ENCODE measurements at regions not wholly inside any gene's neighbourhood (a gene's known extent, or its start where the extent isn't known, plus 50 kb on each side); places are given as distances from the start of the nearest gene placed in this dataset.

DNA sequence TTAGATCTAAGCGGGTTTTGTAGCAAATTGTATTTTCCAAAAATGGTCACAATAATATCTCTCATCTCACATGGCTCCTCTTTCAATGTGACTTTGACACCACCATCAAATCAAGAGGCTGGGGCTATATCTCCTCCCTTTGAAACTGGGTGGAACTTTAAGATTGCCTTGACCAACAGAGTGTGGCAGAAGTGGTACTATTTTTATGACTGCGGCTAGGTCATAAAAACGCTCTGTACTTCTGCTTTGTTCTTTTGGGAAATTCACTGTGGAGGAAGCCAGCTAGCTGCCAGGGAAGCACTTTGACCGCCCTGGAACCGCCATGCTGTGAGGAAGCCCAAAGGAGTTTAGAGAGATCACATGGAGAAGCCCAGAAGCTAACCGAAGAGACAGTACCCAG, 50.7 kb upstream of the ACOT11 start:
- DNase-seq = no peak

DNA sequence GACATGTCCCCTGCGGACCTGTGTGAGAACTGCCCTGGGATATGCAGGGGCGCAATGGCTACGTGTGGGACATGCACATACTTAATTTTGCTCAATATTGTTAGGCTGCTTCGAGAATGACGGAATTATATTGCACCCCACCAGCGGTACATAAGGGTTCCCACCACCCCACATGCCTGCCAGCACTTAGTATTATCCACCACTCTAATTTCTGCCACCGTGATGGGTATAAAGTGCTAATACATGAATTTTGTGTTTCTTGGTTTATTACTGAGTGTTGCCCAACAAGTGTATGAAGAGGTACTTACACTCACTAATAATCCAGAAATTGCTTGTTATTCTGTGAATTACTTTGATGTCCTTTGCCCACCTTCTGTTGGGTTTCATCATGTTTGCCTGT, 52.1 kb upstream of the ACOT11 start:
- no peak for DNase-seq

DNA sequence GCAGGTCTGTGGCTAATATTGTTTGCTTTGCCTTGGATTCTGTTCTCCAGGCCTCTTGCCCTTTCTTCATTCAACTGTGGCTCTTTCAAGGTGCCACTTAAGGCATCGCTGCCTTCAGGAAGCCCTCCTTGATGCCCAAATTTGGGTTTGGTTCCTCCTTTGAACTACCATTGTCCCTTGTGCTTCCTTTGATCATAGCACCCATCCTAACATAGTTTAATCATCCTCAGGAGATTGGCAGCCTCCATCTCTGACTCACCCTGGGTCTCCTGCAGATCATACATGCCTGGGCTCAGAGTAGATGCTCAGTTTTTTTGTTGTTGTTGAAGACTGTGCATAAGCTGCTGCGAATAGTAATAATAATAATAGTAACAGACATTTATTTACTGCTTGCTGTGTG, 54.4 kb upstream of the ACOT11 start:
- no peak for DNase-seq

DNA sequence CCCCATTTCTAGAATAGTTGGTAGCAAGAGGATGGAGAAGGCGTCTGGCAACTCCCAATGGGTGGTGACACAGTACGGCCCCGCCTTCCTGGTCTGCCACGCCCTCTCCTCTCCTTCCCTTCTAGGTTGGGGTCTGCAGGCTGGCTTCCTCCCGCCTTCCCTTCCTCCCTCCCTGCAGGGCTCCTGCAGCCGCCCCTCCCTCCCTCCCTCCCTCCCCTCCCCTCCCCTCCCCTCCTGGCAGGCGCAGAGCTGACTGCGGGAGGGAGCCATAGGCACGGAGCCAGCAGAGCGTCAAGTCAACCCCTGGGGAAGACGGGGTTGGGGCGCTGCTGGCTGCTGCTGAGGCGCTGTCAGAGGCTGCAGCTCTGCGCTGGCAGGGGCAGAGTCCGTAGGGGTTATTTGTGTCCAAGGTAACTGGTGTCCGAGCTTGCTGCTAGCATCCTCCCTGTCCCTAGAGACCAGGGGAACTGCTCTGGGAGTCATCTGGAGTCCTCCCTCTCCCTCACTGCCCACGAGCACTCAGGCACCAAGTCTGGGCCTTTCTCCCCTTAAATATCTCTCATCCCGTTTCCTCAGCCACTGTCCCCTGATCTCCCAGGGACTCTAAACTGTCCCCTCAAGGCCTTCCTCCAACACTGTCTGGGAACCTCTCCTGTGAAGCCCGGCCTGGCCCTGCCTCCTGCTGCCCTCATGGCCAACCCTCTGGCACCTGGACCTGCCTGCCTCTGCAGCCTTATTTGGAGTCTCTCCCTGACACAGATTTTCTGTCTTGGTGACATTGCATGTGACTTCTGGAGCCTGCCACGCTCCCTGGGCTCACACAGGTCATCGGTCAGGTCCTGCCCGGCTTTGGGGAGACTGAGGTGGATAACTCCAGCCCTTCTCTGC, 57.4 kb upstream of the ACOT11 start:
- DNase-seq = peak; percentile 87

DNA sequence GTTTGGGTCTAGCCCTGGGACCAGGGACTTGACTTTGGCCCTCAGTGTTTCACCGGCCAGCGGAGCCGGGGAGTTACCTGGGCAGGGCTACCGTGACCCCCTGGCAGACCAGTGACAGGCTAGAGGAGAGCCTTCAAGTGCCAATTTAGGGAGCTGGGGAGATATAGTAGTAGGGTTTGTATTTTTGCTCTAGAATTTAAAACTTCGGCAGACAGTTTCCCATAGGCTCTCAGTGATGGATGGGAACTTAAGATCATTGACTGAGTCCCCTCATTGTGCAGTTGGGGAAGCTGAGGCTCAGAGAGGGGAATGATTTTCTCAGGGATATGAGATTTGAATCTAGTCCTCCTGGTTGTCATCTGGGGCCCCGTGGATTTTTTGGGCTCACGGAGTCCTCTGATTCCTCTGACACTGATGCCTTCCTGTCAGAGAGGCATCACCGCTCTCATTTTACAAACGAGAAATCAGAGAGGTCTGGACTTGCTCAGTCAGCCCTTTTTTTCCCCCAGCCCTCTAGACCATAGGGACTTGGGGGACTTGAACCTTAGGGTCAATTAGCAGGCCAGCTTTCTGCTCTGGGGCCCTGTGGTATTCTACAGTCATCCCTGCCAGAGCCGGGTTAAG, 58.3 kb upstream of the ACOT11 start:
- peak; percentile 59 for DNase-seq

DNA sequence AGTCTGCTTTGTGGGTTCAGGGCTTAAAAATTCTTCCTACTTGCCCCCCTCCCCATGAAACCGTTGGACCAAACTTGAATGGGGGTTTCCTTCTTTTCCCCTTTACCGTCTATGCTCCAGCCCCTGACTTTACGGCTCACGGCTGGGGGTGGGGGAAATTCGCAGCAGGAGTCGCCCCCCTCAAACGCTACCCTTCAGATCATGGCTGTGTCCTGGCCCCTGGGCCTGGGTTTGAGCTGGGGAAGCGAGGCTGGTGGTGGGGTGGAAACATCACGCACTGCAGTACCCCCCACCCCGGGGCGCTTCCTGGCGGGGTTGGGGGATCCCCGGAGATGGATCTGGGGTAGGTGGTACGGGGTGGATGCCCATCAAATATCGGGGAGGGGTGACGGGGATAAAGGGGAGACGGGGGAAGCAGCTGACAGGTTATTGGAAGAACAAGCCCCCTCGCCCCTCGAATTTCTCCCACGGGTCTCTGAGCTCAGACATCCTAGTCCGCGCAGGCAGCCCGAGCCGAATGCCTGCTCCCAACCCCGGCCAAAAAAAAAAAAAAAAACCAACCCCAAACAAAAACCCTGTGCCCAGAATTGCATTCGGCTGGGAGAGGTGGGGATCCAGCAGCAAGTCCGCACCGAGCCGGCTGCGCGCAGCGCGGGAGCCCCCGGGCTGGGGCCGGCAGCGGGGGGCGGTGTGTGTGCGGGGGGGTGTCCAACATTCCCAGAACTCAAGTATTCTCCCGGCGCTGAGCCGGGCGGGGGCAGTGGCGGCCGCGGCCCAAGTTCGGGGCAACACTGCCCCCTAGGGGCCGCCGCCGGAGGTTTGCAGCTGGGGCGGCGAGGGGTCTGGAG, 59.0 kb upstream of the ACOT11 start:
- peak; percentile 90 for DNase-seq

DNA sequence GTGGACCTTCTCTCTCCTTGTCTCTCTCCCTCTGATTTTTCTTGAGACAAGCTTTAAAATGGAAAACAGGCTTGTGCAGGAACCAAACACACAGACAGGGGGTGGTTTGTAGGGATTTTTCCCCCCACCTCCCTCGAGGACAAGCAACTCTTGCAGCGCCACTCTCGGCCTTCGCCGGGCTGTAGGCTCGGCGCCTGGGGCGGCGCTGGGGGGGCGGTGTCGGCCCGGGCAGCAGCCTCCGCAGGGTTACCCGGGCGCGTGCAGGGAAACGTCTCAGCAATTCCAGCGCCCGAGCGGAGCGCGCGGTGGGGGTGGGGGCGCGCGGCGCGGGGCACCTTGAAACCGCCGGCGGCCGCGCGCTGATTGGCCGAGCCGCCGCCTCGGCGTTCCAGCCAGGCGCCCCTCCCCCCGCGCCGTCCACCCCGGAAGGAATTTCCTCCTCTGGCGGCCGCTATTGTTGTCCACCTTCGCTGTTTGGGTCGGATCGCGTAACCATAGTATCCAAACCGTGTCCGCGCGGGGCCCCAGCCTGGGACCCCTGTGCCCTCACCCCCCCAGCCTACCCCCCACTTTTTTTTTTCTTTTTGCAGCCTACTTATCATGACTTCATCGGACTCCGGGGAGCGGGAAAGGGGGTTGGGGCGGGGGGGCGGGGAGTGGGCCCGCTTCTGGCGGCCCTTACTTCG, 59.8 kb upstream of the ACOT11 start:
- peak; percentile 95 for DNase-seq

DNA sequence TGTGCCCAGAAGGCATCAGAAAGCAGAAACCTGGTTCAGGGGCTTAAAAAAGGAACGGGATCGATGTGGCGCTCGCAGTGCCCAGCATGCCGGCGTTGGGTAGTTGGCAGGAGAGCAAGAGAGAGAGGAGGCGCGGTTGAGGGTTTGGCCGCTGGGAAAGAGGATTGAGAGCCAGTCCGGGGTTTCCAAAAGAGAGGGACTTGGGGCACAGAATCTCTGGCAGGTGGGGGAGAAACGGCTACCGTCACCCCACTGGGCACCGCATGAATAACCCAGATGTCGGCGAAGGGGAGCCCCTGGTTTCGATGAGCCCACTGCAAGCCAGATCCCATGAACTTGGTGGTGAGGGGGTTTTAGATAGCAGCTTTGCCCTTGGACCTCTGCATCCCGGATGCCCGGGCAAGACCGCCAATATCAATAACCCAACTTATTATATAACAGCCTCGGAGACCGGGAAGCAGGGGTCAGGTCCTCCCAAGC, 60.4 kb upstream of the ACOT11 start:
- DNase-seq = no peak

DNA sequence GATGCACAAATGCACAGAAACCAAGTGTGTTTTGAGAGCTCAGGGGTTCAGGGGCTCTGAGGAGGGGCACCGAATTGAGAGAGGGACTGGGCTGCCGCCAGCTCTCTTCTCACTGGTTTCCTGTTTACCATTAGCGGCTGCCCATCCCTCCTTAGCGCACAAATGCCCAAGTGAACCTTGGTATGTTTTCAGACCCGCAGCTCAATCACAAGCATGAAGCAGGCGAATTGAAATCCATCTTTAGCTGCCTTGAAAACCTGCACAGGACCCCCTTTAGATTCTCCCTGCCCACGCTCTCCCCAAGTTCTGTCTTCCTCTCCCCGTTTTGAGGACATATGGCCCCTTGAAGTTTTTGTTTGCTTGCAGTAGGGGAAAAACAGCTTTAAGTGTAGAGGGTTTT, 61.1 kb upstream of the ACOT11 start:
- DNase-seq = peak; percentile 26

DNA sequence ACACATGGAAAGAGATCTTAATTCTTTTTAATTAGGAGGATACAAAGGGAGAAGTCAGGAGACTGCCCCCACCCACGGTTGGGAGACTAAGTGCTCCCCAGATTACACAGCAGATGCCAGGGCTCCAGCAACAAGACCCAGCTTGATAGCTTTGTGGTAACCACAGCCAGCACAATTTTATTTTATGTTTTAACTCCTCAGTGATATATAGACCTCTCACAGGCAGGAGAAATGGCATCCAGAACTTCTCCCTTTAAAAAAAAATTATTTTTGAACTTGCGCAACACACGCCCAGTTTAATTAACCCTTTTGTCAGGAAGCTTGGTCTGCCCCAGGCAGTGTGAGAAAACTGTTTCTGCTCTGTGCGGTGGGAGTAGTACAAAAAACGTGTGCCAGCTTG, 62.6 kb upstream of the ACOT11 start:
- peak; percentile 40 for DNase-seq

DNA sequence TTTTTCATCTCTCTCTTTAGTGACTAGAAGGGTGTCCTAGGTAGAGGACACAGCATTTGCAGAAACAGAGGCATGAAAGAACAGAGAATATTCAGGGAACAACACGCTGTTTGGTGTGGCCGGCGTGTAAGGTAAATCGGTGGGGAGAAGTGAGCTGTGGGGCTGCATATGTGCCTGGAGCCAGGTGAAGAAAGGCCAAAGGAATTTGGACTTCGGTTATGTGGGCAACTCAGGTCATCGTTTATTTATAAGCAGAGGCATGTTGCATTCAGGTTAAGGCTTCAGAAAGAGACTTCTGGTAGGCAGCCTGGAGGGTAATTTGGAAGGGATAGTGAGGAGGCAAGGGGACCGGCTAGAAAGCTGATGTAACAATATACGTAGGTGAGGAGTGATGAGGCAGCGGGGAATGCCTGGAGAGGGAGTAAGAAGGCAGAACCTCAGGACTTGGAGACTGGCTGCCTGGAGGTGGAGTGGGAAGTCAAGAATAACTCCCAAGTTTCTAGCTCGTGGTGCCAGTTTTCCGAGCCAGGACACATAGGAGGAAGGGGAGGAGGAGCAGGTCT, 64.1 kb upstream of the ACOT11 start:
- no peak for DNase-seq

DNA sequence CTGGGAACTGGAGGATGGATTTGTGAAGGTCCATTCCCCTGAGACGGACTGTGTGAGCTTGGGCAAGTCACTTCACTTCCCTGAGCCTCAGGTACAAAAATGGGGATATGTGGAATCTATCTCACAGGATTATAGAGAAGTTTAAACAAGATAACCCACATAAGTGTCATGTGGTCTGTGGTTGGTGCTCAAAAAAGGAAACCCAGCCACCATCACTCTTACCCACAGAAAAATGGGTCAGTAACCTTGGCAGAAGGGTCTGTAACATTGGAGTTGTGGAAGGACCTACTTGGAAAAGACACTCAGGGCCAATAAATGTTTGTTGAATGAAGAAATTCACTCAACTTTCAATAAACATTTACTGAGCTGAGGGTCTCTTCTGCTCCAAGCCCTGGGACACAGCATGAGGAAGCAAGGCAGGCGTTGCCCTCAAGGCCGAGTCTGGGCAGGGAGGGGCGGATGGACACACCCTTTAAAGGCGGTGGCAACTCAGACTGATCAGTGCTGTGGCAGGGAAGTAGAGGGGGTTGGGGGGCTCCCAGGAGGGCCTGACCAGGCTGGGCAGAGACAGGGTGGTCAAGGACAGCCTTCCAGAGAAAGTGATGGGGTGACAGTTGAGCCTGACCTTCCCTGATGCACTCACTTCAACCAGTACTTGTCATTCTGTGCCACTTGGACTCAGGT, 66.7 kb upstream of the ACOT11 start:
- DNase-seq = no peak

DNA sequence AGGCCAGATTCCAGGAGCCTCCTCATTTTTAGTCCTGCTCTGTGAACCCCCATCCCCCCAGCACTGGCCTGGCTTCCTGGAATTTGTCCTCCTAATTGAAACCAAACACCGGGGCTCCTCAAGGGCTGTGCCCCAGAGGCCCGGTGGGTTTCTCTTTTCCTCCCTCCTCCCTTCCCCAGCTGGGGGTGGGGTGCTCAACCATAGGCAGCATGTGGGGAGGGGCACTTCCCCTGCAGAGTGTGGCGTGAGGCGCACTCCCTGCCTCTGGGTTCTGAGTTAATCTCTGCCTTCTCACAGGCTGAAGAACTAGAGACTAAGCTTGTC, 67.5 kb upstream of the ACOT11 start:
- peak; percentile 59 for DNase-seq

DNA sequence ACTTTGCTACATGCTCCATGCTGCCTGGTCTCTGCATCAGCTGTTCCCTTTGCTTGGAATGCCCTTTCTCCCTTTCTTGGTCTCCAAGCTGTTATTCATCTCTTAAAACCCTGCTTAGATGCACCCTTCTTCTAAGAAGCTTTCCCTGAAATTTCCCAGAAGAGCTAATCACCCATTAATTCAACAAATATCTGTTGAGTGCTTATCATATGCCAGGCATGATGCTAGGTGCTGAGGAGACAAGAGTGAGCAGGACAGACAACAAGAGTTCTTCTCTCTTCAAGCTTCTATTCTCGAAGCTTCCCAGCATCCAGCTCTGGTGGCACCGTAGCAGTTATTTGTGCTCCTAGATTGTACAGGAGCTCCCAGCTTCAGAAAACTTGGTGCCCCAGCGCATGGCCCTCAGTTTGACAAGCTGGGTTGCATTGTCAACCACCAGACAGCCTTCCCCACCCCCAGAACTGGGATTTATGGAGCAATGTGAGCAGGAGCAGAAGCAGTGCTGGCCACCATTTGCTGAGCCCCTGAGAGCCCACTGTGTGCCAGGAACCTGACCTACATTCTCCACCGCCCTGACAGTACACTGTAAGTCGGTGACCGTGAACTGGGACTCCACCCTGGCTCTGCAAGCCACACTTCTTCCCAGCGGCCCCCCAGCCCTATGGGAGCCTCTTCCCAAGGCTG, 68.0 kb upstream of the ACOT11 start:
- DNase-seq = no peak

DNA sequence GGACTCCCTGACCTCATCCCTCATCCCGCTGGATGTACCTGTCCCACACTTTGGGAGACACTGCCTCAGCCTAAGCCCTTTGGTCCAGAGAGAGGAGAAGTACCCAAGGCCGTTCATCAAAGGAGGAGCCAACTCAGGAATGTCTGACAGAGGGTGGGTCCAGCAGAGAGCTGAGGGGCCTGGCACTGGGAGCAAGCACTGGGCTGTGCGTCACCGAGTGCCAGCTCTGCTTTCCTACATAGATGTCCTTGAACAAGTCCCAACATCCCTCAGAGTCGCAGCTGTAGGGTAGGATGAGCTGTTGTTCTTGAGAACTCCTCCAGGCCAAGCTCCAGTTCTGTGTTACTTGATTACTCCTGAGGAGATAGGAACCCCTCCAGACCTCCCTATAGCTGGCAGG, 68.8 kb upstream of the ACOT11 start:
- DNase-seq = no peak

DNA sequence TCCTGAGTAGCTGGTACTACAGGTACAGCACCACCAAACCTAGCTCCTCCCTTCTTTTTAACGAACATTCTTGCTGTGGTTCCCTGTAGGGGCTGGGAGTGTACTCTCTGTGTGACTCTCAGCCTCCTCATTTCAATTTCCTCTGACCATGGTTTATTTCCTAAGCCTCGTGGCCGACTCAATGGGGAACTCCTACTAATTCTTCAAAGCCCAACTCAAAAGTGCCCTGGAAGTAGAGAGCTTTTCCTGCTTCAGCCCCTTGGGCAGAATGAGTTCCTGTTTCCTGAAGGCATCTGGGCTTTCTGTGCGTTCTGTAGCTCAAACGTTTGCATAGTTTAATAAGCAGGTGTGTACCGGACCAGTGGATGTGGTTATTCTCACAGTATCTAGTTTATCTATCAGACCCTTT, 70.9 kb upstream of the ACOT11 start:
- DNase-seq = no peak

DNA sequence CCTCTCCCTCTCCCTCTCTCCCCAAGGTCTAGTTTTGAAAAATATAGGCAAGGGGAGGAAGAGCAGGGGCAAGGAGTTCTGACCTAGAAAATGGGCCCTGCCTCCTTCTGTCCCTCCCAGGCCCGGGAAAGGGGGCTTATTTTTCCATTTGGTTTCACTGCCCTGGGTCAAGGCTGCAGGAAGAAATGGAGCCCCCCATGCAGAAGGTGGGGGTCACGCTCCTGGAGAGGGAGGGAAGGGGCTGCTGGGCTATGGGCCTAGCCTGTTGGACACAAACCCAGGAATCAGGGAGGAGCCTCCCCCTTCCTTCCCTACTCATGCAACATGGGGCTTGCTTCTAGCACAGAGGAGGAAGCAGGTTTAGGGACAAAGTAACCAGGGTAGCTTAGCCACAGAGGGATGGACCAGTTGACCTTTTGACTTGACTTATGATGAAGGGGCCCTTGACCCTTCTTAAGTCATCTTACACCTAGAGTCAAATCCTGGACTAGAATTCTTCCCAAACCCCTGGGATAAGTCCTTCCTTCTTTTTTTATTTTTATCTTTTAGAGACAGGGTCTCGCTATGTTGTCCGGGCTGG, 70.4 kb upstream of the SSBP3 start:
- no peak for DNase-seq

DNA sequence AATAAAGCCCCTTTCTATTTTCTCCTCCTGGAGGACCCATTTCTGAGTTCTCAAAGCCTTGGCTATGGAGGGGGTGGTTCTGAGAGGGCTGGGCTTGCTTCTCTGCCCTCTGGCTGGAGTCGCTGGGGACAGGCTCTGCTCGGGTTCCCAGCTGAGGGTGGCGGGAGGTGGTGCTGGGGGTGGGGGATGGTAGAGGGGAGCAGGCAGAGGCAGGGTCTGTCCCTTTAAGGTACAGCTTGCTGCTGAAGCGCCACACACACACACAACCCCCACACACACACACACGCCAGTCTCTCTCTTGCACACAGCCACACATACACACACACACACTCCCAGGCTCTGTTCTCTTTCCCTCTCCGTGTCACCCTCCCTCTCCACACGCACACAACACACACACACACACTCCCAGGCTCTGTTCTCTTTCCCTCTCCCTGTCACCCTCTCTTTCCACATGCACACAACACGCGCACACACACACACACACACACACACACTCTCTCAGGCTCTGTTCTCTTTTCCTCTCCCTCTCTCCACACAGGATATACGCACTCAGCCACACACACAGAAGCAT, 69.8 kb upstream of the SSBP3 start:
- DNase-seq = peak; percentile 66

DNA sequence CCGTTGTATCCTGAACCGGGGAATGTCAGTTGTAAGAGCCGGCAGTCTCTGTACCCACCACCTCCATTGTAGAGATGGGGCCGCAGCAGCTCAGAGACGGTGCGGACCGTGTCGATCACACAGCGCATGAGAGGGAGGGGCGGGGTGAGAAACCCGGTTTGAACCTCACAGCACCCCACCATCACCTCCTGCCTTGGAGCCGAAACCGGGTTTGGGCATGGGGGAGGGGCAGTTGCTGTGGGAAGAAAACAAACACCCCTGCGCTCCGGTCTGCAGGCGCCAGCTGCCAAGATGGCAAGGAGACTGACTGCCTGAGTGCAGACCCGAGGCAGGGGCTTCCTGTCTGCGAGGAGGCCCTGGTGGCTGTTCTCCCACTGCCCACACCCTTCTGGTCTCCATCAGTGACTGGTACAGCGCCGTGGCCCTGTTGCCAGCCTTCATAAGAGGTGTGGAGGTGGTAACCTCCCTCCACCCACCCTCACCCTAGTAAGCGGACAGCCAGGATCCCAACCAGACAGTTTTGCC, 69.2 kb upstream of the SSBP3 start:
- DNase-seq = peak; percentile 67
